Activated effector memory CD4-positive, alpha-beta T cell treated with Interleukin-2 at 50 U/mL for 16 hours (primary cell): ENCODE measurements at regions not wholly inside any gene's neighbourhood (a gene's known extent, or its start where the extent isn't known, plus 50 kb on each side); places are given as distances from the start of the nearest gene placed in this dataset.
"Not testable (repeated sequence)": the region's sequence is repeated elsewhere in the genome, so short reads cannot be mapped to it uniquely, and the experiment has no call there.

Experiments used
- DNase-seq: peaks from one replicate; pipeline ENCODE4 v3.0.0-alpha.2; 2020

DNA sequence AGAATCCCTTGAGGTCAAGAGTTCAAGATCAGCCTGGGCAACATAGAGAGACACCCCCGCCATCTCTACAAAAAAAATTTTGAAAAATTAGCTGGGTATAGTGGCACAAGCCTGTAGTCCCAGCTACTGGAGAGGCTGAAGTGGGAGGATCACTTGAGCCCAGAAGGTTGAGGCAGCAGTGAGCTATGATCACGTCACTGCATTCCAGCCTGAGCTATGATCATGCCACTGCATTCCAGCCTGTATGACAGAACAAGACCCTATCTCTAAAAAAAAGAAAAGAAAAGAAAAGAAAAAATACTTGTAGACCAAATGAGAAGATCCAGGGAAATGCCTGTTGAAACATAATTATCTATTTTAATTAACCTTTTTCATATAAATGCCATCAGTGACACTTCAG lies 93.8 kb upstream of the MDM1 start:
- DNase-seq, result no peak

DNA sequence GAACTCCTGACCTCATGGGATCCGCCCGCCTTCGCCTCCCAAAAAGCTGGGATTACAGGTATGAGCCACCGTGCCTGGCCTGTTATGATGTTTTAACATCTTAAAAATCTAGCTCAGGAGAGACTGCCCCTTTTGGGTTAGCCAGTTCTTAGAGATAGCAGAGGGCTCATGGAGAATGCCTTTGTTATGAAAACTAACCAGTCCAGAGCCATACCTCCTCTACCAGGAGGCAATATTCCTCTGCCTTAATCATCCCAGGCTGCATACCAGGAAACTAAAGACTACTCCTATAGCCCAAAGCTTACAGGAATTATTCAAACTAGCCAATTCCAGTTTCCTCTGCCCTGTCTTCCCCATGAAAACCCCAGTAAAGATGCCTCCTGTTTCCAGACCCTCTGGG lies 96.0 kb upstream of the MDM1 start:
- no peak for DNase-seq

- no peak for DNase-seq
These were observed 96.8 kb upstream of the MDM1 start for GRCh38 chr12:68428724-68429501.

- DNase-seq, result no peak
These were observed 97.5 kb upstream of the MDM1 start for GRCh38 chr12:68429696-68430095.

DNA sequence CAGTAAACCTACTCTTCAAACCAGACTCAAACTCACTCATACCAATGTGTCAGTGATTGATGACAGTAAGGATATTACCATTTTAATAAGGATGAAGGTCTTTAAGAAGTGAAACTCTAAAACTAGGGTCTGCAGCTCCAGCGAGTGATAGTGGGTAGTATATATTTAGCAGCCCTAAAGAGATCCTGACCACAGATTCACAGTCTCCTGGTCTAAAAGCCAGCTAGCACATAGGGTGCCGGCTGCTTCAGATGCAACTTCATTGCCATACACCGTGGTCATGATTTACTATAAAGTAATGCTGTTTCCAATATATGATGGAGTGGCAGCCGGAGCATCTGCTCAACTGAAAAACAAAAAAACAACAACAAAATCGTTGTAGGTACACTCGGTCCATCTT lies 99.6 kb upstream of the MDM1 start:
- no peak for DNase-seq

- DNase-seq, result no peak
These were observed 100.5 kb upstream of the MDM1 start for GRCh38 chr12:68432622-68433021.

DNA sequence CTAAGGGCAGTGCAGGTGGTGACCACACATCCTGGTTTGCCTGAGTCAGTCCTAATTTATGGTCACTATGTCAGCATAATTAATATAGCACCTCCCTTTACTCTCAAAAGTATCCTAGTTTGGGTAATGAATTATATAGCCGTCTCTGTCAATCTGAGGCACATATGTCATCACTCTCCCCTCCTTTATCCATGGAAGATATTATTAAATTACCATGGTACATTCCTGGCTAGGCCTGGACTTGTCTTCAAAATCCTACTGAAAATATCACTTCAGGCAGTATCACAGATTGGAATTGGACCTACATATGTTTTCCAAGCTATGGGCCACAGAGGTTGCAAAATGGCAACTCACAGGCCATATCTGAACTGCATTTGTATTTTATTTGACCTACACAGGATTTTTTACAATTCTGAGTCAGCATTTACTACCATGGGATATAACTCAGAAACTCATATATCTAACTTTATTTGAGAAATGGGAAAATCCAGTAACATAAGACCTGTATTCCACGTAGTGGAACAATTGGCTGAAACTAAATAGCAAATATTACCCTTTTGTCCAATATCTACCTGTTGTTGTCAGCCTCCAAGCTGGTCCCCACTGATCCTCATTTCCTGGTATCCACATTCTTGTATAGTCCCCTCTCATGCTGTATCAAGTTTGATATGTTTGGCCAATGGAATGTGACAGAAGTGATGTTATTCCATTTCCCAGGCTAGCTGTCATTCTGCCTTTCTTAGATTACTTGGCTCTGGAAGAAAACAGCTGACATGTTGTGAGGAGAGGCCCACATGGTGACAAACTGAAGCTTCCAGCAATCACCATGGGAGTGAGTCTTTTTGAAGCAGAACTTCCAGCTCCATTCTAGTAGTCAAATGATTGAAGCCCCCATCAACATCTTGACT lies 102.5 kb upstream of the MDM1 start:
- no peak for DNase-seq

DNA sequence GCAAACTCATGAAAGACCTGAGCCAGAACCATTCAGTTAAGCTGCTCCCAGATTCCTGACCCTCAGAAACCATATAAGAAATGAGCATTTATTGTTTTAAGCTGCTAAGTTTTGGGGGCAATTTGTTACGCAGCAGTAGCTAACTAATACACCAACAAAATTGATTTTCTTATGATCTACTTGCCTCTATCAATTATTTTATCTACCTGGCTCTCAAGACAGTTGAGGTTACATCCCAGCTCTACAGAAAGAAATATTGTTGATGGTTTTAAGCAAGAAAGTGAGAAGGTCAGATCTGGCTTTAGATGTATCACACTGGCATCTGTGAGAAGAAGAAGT lies 103.1 kb upstream of the MDM1 start:
- no peak for DNase-seq

GRCh38 chr12:68435816-68436215 lies 103.7 kb upstream of the MDM1 start:
- DNase-seq, result no peak

GRCh38 chr12:68438601-68439000 lies 106.4 kb upstream of the MDM1 start:
- DNase-seq, result no peak

- no peak for DNase-seq
These were observed 107.3 kb upstream of the MDM1 start for GRCh38 chr12:68439368-68440045.

DNA sequence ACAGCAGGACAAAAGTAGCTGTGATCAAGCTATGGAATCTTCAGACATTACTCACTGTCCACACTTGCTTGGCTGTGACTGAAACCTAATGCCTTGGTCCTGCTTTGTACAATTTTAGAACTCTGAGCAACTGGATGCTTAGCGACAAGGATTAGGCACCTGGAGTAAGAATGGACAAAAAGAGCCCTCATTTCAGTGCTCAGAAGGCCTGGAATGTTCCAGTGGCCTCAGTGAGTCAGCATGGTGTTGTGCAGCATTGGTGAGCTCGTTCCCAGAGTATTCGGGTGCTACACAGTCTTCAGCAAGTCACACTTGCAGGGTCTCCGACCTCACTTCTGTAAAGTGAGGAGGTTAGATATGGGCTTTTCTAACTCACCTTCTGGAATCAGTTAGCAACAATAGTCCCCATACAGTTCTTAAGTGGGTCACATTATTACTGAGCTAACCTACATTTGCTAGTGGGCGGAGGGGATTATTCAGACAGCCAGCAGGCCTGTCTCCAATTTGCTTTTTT lies 108.0 kb upstream of the MDM1 start:
- no peak for DNase-seq

DNA sequence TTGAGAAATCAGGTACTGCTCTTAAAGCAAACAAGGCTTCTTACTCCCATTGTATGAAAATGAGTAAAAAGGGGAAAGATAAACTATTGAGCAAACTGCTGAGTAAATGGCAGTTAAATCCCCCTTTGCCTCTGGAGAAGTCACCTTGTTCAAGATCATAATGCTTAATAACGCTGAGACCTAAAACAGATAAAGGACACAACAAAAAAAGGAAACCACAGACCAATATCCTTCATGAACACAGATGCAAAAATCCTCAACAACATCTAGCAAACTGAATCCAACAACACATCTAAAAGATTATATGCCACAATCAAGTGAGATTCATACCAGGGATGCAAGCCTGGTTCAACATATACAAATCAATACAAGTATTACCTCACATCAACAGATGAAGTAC lies 109.0 kb upstream of the MDM1 start:
- DNase-seq, result no peak

DNA sequence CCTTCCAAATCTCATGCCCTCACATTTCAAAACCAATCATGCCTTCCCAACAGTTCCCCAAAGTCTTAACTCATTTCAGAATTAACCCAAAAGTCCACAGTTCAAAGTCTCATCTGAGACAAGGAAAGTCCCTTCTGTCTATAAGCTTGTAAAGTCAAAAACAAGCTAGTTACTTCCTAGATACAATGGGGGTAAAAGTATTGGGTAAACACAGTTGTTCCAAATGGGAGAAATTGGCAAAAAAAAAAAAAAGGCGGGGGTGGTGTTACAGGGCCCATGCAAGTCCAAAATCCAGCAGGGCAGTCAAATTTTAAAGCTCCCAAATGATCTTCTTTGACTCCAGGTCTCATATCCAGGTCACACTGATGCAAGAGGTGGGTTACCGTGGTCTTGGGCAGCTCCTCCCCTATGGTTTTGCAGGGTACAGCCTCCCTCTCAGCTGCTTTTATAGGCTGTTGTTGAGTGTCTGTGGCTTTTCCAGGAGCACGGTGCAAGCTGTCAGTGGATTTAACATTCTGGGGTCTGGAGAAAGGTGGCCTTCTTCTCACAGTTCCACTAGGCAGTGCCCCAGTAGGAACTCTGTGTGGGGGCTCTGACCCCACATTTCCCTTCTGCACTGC lies 110.3 kb upstream of the MDM1 start:
- not testable (repeated sequence) for DNase-seq

- not testable (repeated sequence) for DNase-seq
These were observed 111.5 kb upstream of the MDM1 start for GRCh38 chr12:68443695-68444094.

GRCh38 chr12:68445824-68446223 lies 113.7 kb upstream of the MDM1 start:
- DNase-seq, result no peak

GRCh38 chr12:68446384-68446783 lies 114.2 kb upstream of the MDM1 start:
- no peak for DNase-seq

DNA sequence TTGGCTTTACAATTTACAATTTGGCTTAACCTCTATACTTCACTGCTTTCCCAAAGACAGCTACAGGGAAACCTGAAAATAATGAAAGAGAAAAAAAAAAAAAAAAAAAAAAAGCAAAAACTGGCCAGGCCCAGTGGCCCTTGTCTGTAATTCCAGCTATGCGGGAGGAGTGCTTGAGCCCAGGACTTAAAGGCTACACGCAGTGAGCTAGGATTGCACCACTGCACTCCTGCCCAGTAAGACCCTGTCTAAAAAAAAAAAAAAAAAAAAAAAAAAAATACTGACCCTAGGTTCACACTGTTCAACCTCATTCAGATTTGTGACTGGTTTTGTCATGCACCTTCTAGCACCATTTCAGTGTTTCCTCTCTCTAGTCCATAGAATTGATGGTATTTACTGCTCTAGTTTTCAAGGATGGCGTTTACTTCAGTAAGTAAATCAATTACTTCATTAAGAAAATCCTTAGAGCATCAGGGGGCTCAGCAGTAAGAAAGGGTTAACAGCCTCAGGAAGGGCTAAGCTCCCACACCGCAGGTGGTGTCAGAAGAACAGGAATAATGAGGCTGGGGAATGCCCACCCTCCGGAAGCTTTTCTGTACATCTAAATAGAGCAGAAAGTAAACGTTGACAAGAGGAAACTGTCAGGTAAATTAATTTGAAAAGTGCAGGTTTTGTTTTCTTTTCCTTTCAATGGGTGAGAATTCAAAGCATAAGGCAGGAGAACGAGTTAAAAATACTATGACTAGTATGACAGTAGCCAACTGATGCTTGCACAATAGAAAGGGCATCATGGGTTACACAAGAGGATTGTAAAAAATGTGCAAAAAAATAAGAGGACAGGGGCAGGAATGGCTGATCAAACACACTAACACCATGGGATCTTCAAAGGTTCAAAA lies 115.0 kb upstream of the MDM1 start:
- no peak for DNase-seq

DNA sequence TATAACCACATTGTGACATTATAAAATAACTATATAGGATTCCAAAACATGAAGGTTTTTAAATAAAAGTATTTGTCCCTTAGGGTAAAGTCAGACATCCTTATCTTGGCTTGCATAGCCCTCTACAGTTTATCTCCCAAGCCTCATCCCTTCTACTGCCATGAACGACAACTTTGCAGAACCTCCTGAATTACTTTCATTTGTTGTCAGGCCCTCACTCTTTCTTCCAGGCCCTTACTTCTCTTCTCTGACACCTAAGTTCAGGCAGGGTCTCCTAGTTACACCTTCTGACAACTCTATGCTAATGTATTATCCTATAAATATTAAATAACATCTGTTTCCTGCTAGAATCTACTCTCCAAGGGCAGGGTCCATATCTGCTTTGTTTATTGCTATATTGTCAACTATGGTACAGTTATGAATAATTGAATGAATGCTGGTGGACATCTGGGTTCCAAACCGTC lies 115.7 kb upstream of the MDM1 start:
- no peak for DNase-seq

- DNase-seq, result no peak
These were observed 117.0 kb upstream of the MDM1 start for GRCh38 chr12:68449196-68449595.

GRCh38 chr12:68450947-68451260 lies 118.7 kb upstream of the MDM1 start:
- DNase-seq, result no peak
